ENCODE measurements at regions not wholly inside any gene's neighbourhood (a gene's known extent, or its start where the extent isn't known, plus 50 kb on each side); places are given as distances from the start of the nearest gene placed in this dataset.

GRCh38 chr5:142450419-142450818, 125.6 kb upstream of the SPRY4 start:
- no peak for ATAC-seq
- no peaks in the 10 kb centered on the region for H3K36me3 ChIP-seq (ENCODE audit: insufficient read depth)
- DNase-seq (ENCODE audit: low spot score): no peak
- no peaks in the 10 kb centered on the region for H4K20me1 ChIP-seq (replicated peaks; ENCODE audit: insufficient read depth)
- H3K27ac ChIP-seq (ENCODE audit: low read depth): no peak overlapping the region
- H3K4me3 Mint-ChIP-seq: no peak overlapping the region
- H3K4me1 ChIP-seq (ENCODE audit: insufficient read depth): peaks cover 4% of the 10 kb centered on the region; the same call in 1 of the 2 replicates
- H3K9me2 ChIP-seq (ENCODE audit: insufficient read depth): no peaks in the 10 kb centered on the region
- no peaks in the 10 kb centered on the region for H3K27me3 ChIP-seq (ENCODE audit: insufficient read depth)
- H3K4me1 Mint-ChIP-seq: peaks cover 12% of the 10 kb centered on the region
- no peak overlapping the region for H2AFZ ChIP-seq
- no peaks in the 10 kb centered on the region for H3F3A ChIP-seq (replicated peaks; ENCODE audit: low read depth)
- no peak overlapping the region for H3K4me2 ChIP-seq
- H3K4me3 ChIP-seq: no peak overlapping the region
- no peak overlapping the region for H3K27ac Mint-ChIP-seq
- H3K79me2 ChIP-seq (replicated peaks; ENCODE audit: insufficient read depth): no peaks in the 10 kb centered on the region
- no peak for TF ChIP-seq CTCF (conservative IDR thresholded peaks at IDR 0.05; ENCODE audit: low read depth in 2 of 2)
- H3K36me3 Mint-ChIP-seq (ENCODE audit: low read depth): peaks cover 17% of the 10 kb centered on the region
- peaks cover 10% of the 10 kb centered on the region for H3K27me3 Mint-ChIP-seq (ENCODE audit: insufficient read depth, low read depth, poor library complexity)
- peaks cover 17% of the 10 kb centered on the region for H3K9me3 Mint-ChIP-seq

GRCh38 chr5:142447887-142448286, 123.1 kb upstream of the SPRY4 start:
- Mint-ChIP-seq H3K9me3 (peaks cover 17% of the 10 kb centered on the region), H3K27ac (no peak overlapping the region), H3K4me1 (peaks cover 12% of the 10 kb centered on the region), H3K27me3 (ENCODE audit: insufficient read depth, low read depth, poor library complexity) (peaks cover 14% of the 10 kb centered on the region), H3K4me3 (no peak overlapping the region), H3K36me3 (ENCODE audit: low read depth) (peaks cover 13% of the 10 kb centered on the region)
- Histone ChIP-seq H3K27me3 (ENCODE audit: insufficient read depth) (no peaks in the 10 kb centered on the region), H3K36me3 (ENCODE audit: insufficient read depth) (no peaks in the 10 kb centered on the region), H4K20me1 (replicated peaks; ENCODE audit: insufficient read depth) (no peaks in the 10 kb centered on the region), H3K4me2 (no peak overlapping the region), H2AFZ (no peak overlapping the region), H3K4me1 (ENCODE audit: insufficient read depth) (peaks cover 4% of the 10 kb centered on the region; the same call in 1 of the 2 replicates), H3K9me2 (ENCODE audit: insufficient read depth) (no peaks in the 10 kb centered on the region), H3K27ac (ENCODE audit: low read depth) (no peak overlapping the region), H3K4me3 (no peak overlapping the region), H3K79me2 (replicated peaks; ENCODE audit: insufficient read depth) (no peaks in the 10 kb centered on the region), H3F3A (replicated peaks; ENCODE audit: low read depth) (no peaks in the 10 kb centered on the region)
- ATAC-seq (no peak), DNase-seq (ENCODE audit: low spot score) (no peak)
- TF ChIP-seq ZNF114 (CRISPR knock-in tag; IDR thresholded peaks at IDR 0.05) (no peak), EZH2 (IDR thresholded peaks at IDR 0.05; ENCODE audit: low read depth, unreplicated experiment) (no peak), STAT1 (IDR thresholded peaks at IDR 0.05; ENCODE audit: unreplicated experiment) (no peak), ETS1 (IDR thresholded peaks at IDR 0.05) (no peak), JUNB (IDR thresholded peaks at IDR 0.05; ENCODE audit: unreplicated experiment) (no peak)

GRCh38 chr5:142446960-142447279, 122.1 kb upstream of the SPRY4 start:
- Histone ChIP-seq H3K4me1 (ENCODE audit: insufficient read depth) (peaks cover 4% of the 10 kb centered on the region), H3K4me2 (no peak overlapping the region), H3K27me3 (ENCODE audit: insufficient read depth) (no peaks in the 10 kb centered on the region), H2AFZ (no peak overlapping the region), H3K79me2 (replicated peaks; ENCODE audit: insufficient read depth) (no peaks in the 10 kb centered on the region), H3F3A (replicated peaks; ENCODE audit: low read depth) (no peaks in the 10 kb centered on the region), H3K36me3 (ENCODE audit: insufficient read depth) (no peaks in the 10 kb centered on the region), H3K27ac (ENCODE audit: low read depth) (no peak overlapping the region), H3K4me3 (no peak overlapping the region), H3K9me2 (ENCODE audit: insufficient read depth) (no peaks in the 10 kb centered on the region), H4K20me1 (replicated peaks; ENCODE audit: insufficient read depth) (no peaks in the 10 kb centered on the region)
- H3K27me3 Mint-ChIP-seq (ENCODE audit: insufficient read depth, low read depth, poor library complexity): peaks cover 12% of the 10 kb centered on the region
- TF ChIP-seq NANOG (IDR thresholded peaks at IDR 0.05; ENCODE audit: borderline replicate concordance) (no peak), REST (IDR thresholded peaks at IDR 0.05; ENCODE audit: unreplicated experiment) (no peak), CREB1 (CRISPR knock-in tag; IDR thresholded peaks at IDR 0.05; ENCODE audit: low read depth) (no peak), CTCF (conservative IDR thresholded peaks at IDR 0.05; ENCODE audit: low read depth in 2 of 2) (no peak), POLR2AphosphoS5 (IDR thresholded peaks at IDR 0.05; ENCODE audit: low read depth) (no peak), ETS1 (IDR thresholded peaks at IDR 0.05) (no peak), ZNF114 (CRISPR knock-in tag; IDR thresholded peaks at IDR 0.05) (no peak), JUNB (IDR thresholded peaks at IDR 0.05; ENCODE audit: unreplicated experiment) (no peak)
- no peak for DNase-seq (ENCODE audit: low spot score)
- no peak for ATAC-seq
- peaks cover 13% of the 10 kb centered on the region; the same call in 2 of the 3 replicates for H3K36me3 Mint-ChIP-seq (ENCODE audit: low read depth)
- peaks cover 17% of the 10 kb centered on the region for H3K9me3 Mint-ChIP-seq
- peaks cover 12% of the 10 kb centered on the region for H3K4me1 Mint-ChIP-seq
- no peak overlapping the region for H3K4me3 Mint-ChIP-seq
- no peak overlapping the region for H3K27ac Mint-ChIP-seq
